Activated CD4-positive, CD25-positive, alpha-beta regulatory T cell treated with anti-CD3 and anti-CD28 coated beads, Interleukin-2, amount 50 U/mL, for 16 hours (primary cell): ENCODE measurements at regions not wholly inside any gene's neighbourhood (a gene's known extent, or its start where the extent isn't known, plus 50 kb on each side); places are given as distances from the start of the nearest gene placed in this dataset.
"Not testable (repeated sequence)": the region's sequence is repeated elsewhere in the genome, so short reads cannot be mapped to it uniquely, and the experiment has no call there.

Experiments used
- DNase-seq: peaks from one replicate; pipeline ENCODE4 v3.0.0-alpha.2; 2020; ENCODE audit warnings: low read depth, low spot score

GRCh38 chr4:179663641-179664429 is 2221.6 kb upstream of the AGA start:
- DNase-seq, result no peak

- DNase-seq, result no peak
Measured at GRCh38 chr4:179664430-179665027, 2222.3 kb upstream of the AGA start.

- DNase-seq, result no peak
Measured at GRCh38 chr4:179666226-179666625, 2224.0 kb upstream of the AGA start.

- DNase-seq, result no peak
Measured at GRCh38 chr4:179671609-179672008, 2229.4 kb upstream of the AGA start.

GRCh38 chr4:179678093-179678814 is 2236.0 kb upstream of the AGA start:
- DNase-seq, result no peak

GRCh38 chr4:179683661-179684060 is 2241.4 kb upstream of the AGA start:
- not testable (repeated sequence) for DNase-seq

- DNase-seq, result no peak
Measured at GRCh38 chr4:179692222-179692621, 2250.0 kb upstream of the AGA start.

- no peak for DNase-seq
Measured at GRCh38 chr4:179695175-179695574, 2252.9 kb upstream of the AGA start.

GRCh38 chr4:179698321-179698720 is 2256.1 kb upstream of the AGA start:
- no peak for DNase-seq

GRCh38 chr4:179709961-179710624 is 2267.9 kb upstream of the AGA start:
- DNase-seq, result no peak

GRCh38 chr4:179719766-179720450 is 2277.7 kb upstream of the AGA start:
- no peak for DNase-seq

- not testable (repeated sequence) for DNase-seq
Measured at GRCh38 chr4:179726491-179726890, 2284.3 kb upstream of the AGA start.

GRCh38 chr4:179728305-179728704 is 2286.1 kb upstream of the AGA start:
- no peak for DNase-seq

- not testable (repeated sequence) for DNase-seq
Measured at GRCh38 chr4:179736820-179737219, 2294.6 kb upstream of the AGA start.

GRCh38 chr4:179738822-179739221 is 2296.6 kb upstream of the AGA start:
- DNase-seq, result no peak

- no peak for DNase-seq
Measured at GRCh38 chr4:179747218-179747910, 2305.1 kb upstream of the AGA start.

- no peak for DNase-seq
Measured at GRCh38 chr4:179748837-179749236, 2306.6 kb upstream of the AGA start.

GRCh38 chr4:179750374-179750773 is 2308.1 kb upstream of the AGA start:
- no peak for DNase-seq

GRCh38 chr4:179751669-179752068 is 2309.4 kb upstream of the AGA start:
- no peak for DNase-seq

- no peak for DNase-seq
Measured at GRCh38 chr4:179755322-179755721, 2313.1 kb upstream of the AGA start.

- DNase-seq, result no peak
Measured at GRCh38 chr4:179757641-179758040, 2315.4 kb upstream of the AGA start.
